ENCODE measurements at regions not wholly inside any gene's neighbourhood (a gene's known extent, or its start where the extent isn't known, plus 50 kb on each side); places are given as distances from the start of the nearest gene placed in this dataset.
"Not testable (repeated sequence)": the region's sequence is repeated elsewhere in the genome, so short reads cannot be mapped to it uniquely, and the experiment has no call there.

GRCh38 chr5:67805666-67806348 is 409.7 kb upstream of the PIK3R1 start:
- no peak for DNase-seq

DNA sequence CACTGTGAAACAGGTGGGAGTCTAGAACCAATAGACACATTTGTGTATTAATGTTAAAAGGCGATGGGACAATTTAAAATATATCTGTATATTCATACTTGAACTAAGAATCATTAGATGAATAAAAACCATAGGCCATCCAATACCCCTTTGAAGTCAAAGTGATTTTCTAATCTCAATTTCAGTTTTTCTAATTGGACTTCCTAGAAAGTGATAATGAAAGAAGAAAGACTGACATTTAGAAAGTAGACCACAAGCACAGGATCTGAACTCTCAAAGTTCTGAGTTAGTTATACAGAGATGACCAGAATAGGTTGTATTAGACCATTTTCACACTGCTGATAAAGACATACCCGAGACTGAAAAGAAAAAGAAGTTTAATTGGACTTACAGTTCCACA is 412.8 kb upstream of the PIK3R1 start:
- DNase-seq, result no peak

DNA sequence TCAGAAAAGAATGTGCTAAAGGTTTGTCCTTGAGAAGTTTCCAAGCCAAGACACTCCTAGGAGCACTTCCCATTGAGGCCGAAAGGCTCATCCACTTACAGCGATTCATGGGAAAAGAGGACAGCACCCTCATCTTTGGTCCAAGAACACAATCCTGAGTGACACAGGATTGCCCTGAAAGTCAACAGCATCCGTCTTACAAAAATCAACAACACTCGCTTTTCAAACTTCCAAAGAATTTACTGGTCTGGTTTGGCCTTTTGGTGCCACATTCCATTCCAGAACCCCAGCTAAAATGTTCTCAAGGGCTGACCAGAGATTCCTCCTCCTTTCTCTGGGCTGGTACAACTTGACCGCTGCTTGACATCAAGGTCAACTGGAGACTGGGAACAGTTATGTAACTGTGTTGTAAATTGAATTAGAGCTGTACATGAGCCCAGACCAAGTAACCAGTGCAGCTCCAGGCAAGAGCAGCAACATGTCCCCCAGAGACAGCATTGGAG is 415.8 kb upstream of the PIK3R1 start:
- DNase-seq, result no peak

DNA sequence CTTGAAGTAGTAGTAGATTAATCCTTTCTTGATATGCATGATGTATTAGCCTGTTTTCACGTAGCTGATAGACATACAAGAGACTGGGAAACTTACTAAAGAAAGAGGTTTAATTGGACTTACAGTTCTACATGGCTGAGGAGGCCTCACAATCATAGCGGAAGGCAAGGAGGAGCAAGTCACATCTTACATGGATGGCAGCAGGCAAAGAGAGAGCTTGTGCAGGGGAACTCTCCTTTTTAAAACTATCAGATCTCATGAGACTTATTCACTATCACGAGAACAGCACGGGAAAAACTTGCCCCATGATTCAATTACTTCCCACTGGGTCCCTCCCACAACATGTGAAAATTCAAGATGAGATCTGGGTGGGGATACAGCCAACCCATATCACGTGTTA is 417.1 kb upstream of the PIK3R1 start:
- DNase-seq, result not testable (repeated sequence)

- no peak for DNase-seq
These were observed 419.6 kb upstream of the PIK3R1 start for GRCh38 chr5:67795781-67796477.

DNA sequence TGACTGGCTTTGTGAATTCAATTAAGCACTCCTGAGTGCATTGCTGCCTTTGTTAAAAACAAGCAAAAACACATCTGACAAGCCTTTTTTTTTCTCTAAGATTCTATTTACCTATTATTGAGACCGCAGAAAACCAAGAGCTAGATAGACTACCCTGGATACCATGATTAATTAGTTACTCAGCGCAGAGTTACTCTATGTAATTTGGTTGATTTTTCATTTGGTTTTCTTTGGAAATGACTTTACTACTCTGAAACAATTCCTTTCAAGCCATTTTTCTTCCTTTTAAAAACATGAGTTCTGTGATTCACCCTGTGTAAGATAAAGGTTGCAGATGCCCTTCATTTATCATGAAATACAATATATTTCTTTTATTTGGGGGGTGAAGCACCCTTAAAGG is 421.6 kb upstream of the PIK3R1 start:
- DNase-seq, result no peak

DNA sequence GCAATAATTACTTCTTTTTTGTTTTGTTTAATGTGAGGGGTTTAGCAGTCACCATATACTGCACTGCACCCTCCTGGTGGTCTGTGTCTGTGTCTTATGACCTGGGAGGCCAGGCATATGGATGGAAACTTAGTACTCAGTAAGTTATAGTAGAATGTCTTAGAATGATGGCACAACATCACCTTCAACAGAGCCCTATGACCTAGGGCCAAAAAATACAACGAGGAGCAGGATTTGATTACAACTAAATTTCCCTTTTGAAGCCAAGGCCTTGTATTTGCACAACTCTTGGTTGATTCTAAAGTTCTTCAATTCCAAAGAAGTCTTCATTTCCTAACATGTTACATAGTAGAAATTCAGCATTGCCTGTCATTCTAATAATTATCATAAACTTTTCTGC is 422.1 kb upstream of the PIK3R1 start:
- DNase-seq, result no peak

DNA sequence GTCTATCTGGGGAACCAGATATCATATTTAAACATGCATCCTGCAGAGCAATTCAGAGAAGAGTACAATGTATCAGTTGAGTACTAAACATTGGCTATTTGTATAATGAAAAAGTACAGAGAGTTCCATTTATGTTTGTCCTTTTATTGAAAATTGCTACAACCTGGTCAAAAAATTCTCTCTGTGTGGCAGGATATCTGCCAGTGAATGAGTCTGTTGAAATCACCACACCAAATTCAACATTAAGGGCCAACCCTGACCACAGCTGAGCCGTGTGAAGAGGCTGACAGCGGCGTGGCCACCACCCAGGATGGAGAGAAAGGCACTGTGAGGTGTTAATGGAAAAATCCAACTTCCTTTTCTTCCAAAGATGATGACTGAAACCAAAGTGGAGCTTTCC is 422.7 kb upstream of the PIK3R1 start:
- no peak for DNase-seq

DNA sequence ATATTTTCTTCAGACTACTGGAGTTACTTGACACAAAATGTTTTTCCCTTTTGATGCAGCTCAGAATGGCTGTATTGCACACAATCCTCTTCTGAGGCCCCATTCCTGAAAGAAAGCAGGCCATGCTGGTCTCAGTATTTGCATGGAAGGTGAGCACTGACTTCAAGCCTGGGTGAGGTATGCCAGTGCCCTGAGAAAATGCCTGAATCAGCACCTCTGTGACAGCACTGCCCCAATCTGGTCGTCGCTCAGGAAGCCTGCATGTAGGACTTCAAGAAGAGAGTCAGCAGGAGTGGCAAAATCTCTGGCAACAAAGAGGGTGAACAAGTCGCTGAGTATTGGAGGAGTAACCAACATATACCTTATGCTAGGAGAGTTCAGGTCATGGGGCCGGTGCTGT is 425.2 kb upstream of the PIK3R1 start:
- DNase-seq, result no peak

DNA sequence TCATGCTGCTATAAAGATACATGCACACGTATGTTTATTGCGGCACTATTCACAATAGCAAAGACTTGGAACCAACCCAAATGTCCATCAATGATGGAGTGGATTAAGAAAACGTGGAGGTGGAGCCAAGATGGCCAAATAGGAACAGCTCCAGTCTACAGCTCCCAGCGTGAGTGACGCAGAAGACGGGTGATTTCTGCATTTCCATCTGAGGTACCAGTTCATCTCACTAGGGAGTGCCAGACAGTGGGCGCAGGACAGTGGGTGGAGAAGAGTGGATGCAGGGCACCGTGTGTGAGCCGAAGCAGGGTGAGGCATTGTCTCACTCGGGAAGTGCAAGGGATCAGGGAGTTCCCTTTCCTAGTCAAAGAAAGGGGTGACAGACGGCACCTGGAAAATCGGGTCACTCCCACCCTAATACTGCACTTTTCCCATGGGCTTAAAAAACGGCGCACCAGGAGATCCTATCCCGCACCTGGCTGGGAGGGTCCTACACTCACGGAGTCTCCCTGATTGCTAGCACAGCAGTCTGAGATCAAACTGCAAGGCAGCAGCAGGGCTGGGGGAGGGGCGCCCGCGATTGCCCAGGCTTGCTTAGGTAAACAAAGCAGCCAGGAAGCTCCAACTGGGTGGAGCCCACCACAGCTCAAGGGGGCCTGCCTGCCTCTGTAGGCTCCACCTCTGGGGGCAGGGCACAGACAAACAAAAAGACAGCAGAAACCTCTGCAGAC is 435.5 kb upstream of the PIK3R1 start:
- DNase-seq, result not testable (repeated sequence)

DNA sequence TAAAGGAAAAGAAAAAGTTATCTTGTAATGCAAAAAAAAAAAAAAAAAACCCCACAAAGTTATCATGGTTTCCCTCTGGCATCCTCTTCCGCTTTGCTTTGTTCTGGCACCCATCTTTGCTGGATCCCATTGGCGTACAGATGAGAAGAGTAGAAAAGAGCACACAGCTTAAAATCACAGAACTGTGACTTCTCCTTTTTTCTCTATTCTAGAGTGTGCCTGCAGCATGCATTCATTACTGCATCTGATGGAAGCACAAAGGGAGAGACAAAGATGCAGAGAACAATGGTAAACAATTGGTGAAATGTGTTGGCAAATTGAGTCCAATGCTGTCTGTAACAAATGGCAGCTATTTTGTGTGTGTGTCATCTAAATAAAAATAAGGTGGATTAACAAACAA is 440.8 kb upstream of the PIK3R1 start:
- DNase-seq, result no peak

DNA sequence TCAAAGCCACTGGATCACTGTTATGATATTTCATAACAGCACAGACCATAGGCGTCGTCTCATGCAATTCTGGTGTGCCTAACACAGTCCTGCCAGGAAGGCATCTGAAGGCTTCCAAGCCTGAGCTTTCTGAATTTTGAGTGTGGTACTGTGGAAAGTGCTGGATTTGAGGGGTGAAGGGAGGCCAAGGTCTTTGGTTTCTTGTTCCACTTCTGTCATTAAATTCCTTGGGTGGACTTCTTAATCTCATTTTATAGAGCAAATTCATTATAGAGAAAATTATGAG is 441.3 kb upstream of the PIK3R1 start:
- DNase-seq, result no peak

DNA sequence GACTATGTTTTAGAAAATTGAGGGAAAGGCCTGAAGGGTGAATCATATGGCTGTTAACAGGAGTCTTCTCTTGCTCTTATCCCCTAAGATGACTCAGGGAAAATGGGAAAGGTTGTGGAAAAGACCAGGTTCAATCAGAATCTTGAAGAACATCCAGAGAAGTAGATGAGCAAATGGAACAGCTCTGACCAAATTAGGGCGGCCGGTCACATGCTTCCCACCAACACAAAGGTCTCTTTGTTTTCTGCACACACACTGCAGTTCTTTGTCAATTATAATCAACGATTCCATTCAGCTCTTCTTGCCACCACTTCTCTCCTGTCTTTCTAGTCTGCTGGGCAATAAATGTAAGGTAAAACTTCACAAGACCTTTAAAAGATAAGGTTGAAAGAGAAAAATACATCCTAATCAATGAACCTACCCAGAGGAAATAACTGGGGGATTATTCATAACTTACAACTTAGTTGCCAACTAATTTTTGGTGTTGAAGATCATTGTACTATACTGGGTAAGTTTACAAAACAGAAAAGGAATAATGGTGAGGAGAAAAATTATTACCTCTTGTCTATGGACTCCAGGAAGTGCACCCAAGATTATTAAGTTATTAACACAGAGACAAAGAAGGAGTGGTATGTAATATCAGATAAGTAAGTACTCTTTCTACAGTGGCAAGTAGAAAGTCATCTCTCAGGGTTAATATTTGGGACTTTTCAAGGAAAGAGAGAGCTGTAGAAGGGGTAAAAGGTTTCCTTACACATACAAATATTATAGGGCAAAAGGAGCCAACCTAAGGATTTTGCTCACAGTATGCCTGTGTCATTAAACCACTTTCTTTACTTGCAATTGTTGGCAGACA is 441.9 kb upstream of the PIK3R1 start:
- DNase-seq, result no peak

- DNase-seq, result no peak
These were observed 443.8 kb upstream of the PIK3R1 start for GRCh38 chr5:67771791-67772190.

DNA sequence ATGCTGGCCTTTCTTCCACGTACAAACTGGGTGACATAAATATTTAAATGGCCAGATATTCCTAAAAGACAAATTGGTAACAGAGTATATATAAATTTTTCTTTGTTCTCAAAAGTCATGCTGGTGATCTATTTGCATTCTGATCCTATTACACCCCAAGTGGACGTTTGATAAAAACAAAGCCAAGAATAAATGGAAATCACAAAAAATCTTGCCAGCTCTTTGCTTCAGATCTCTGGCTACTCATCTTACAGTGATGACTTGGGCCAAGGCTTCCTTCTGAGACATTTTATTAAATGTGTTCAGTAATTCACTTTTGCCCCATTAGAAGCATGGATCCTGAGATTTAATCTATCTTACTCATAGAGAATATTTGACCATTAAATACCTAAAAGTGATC is 444.3 kb upstream of the PIK3R1 start:
- no peak for DNase-seq

DNA sequence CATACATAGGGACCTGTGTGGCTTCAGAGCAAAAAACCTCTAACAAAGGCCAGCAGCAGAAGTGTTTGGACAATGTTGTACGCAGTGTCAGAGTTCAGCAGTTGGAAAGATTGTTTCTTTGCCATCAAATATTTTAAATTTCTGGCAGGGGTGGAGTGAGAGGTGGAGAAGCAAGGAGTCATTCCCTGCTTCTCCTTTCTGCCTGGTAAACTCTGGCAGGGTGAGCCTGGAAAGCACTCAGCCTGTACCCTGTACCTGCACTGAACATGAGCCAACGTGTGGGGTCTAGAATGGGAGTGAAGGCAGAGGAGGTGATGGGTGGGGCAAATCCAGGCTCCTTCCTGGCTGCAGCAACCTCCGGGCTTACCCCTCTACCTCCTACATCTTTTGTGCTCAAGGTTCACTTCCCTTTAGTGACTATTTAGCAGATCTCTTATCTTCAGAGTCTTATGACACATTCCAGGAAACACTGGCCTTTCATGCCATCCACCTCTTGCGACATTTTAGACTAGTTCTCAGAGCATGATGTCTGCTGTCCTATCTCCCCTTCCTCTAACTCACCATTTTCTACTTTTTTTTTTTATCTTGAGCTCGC is 445.0 kb upstream of the PIK3R1 start:
- no peak for DNase-seq

DNA sequence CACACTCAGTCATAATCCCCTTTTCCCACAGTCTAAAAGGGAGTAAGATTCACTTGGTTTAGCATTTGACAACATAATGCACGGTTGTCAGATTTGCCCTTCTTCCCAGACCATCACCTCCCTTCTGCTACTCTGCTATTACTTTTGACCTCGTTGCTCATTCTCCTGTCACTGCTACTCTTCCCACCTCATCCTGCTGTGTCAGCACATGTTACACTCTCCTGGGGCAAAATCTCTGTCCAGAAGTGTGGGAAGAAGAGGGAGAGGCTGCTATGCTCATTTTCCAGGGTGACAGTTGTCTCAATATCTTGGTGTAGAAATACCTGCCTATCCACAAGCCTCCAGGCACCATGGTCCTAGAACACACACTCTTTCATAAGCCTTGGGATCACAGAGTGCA is 449.9 kb upstream of the PIK3R1 start:
- DNase-seq, result no peak

- DNase-seq, result not testable (repeated sequence)
These were observed 457.8 kb upstream of the PIK3R1 start for GRCh38 chr5:67757771-67758170.

DNA sequence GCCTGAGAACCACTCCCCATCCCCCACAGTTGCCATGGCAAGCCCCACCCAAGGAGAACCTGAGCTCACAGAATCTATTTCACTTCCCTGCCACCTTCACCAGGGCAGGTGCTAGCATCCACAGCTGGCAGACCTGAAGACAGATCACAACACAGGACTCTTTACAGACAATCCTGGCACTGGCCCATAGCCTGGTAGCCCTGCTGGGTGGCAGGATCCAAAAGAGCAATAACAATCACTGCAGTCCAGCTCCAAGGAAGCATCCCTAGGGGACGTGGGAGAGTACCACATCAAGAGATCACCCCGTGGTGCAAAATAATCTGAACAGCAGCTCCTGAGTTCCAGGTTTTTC is 463.2 kb upstream of the PIK3R1 start:
- no peak for DNase-seq

- DNase-seq, result no peak
These were observed 467.3 kb upstream of the PIK3R1 start for GRCh38 chr5:67748165-67748690.

GRCh38 chr5:67747096-67747495 is 468.5 kb upstream of the PIK3R1 start:
- DNase-seq, result no peak

DNA sequence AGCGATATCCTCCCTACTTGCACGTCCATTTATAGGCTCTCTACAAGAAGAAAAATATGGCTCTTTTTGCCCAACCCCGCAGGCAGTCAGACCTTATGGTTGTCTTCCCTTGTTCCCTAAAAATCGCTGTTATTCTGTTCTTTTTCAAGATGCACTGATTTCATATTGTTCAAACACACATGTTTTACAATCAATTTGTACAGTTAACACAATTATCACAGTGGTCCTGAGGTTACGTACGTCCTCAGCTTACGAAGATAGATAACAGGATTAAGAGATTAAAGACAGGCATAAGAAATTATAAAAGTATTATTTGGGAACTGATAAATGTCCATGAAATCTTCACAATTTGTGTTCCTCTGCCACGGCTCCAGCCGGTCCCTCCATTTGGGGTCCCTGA is 468.9 kb upstream of the PIK3R1 start:
- DNase-seq, result not testable (repeated sequence)

GRCh38 chr5:67746103-67746502 is 469.5 kb upstream of the PIK3R1 start:
- no peak for DNase-seq

Data from CD4-positive, alpha-beta T cell treated with Interleukin-10 for 1 hour (primary cell).